Posterior vena cava (tissue), 2 donors: ENCODE measurements at regions not wholly inside any gene's neighbourhood (a gene's known extent, or its start where the extent isn't known, plus 50 kb on each side); places are given as distances from the start of the nearest gene placed in this dataset.

Experiments
- DNase-seq: peaks from one replicate; pipeline ENCODE4 v3.0.0-alpha.2; 2020; ENCODE audit warnings: low spot score
- intact Hi-C, 2 donors: fragments of 100-400 bp; cut with DNase I; formaldehyde crosslinking; loops; one replicate each; pipeline versions ENCODE4 v1.14.1 to v1.14.2; 2022 to 2023
- donor health status: DM: yes; HTN: yes; CAD: no.
- donor health status: DM: yes; HTN: yes; CAD: no.

- intact Hi-C loops = no loop called here
- no peak for DNase-seq
Measured at GRCh38 chr1:72930528-72930927, 648.2 kb upstream of the NEGR1 start.

GRCh38 chr1:72918940-72919339, 636.6 kb upstream of the NEGR1 start:
- DNase-seq = no peak
- intact Hi-C loops = no loop called here

GRCh38 chr1:72917920-72918319, 635.6 kb upstream of the NEGR1 start:
- DNase-seq = no peak

GRCh38 chr1:72915581-72915980, 633.2 kb upstream of the NEGR1 start:
- DNase-seq = no peak
- intact Hi-C loops = no loop called here

More at GRCh38 chr1:72917920-72918319, 635.6 kb upstream of the NEGR1 start:
- intact Hi-C loops = no loop called here

GRCh38 chr1:72911656-72912055, 629.3 kb upstream of the NEGR1 start:
- intact Hi-C loops = no loop called here
- DNase-seq = no peak

GRCh38 chr1:72896256-72896655, 613.9 kb upstream of the NEGR1 start:
- DNase-seq = no peak
- intact Hi-C loops = no loop called here

GRCh38 chr1:72892461-72892860, 610.1 kb upstream of the NEGR1 start:
- DNase-seq = no peak
- intact Hi-C loops = no loop called here

GRCh38 chr1:72891976-72892375, 609.6 kb upstream of the NEGR1 start:
- intact Hi-C loops = no loop called here
- DNase-seq = no peak

- intact Hi-C loops = no loop called here
- DNase-seq = no peak
Measured at GRCh38 chr1:72885841-72886240, 603.5 kb upstream of the NEGR1 start.

GRCh38 chr1:72885017-72885416, 602.7 kb upstream of the NEGR1 start:
- intact Hi-C loops = no loop called here
- no peak for DNase-seq

- intact Hi-C loops = no loop called here
- DNase-seq = no peak
Measured at GRCh38 chr1:72869873-72870272, 587.5 kb upstream of the NEGR1 start.

GRCh38 chr1:72869441-72869840, 587.1 kb upstream of the NEGR1 start:
- DNase-seq = no peak
- intact Hi-C loops = no loop called here

- intact Hi-C loops = no loop called here
Measured at GRCh38 chr1:72851597-72851996, 569.3 kb upstream of the NEGR1 start.

GRCh38 chr1:72848997-72849396, 566.7 kb upstream of the NEGR1 start:
- no peak for DNase-seq
- intact Hi-C loops = no loop called here

More at GRCh38 chr1:72851597-72851996, 569.3 kb upstream of the NEGR1 start:
- DNase-seq = no peak

- no peak for DNase-seq
- intact Hi-C loops = no loop called here
Measured at GRCh38 chr1:72847651-72848050, 565.3 kb upstream of the NEGR1 start.

GRCh38 chr1:72846476-72847278, 564.3 kb upstream of the NEGR1 start:
- no peak for DNase-seq
- intact Hi-C loops = no loop called here

- DNase-seq = no peak
- intact Hi-C loops = no loop called here
Measured at GRCh38 chr1:72845981-72846380, 563.6 kb upstream of the NEGR1 start.

- DNase-seq = no peak
- intact Hi-C loops = no loop called here
Measured at GRCh38 chr1:72845381-72845780, 563.0 kb upstream of the NEGR1 start.

- DNase-seq = no peak
- intact Hi-C loops = no loop called here
Measured at GRCh38 chr1:72837781-72838180, 555.4 kb upstream of the NEGR1 start.

GRCh38 chr1:72830606-72831390, 548.5 kb upstream of the NEGR1 start:
- peak; percentile 75 for DNase-seq
- intact Hi-C loops = no loop called here

- intact Hi-C loops = no loop called here
- DNase-seq = no peak
Measured at GRCh38 chr1:72827278-72827677, 544.9 kb upstream of the NEGR1 start.
